Suprapubic skin (tissue), 3 donors: ENCODE measurements at regions not wholly inside any gene's neighbourhood (a gene's known extent, or its start where the extent isn't known, plus 50 kb on each side); places are given as distances from the start of the nearest gene placed in this dataset.

Source experiments
- POLR2A ChIP-seq, 2 donors: fragments of 450-650 bp; IDR thresholded peaks; one replicate each; pipeline ENCODE4 v1.6.1; 2017; ENCODE audit warnings: antibody characterized with exemption in 2 of 2, mild to moderate bottlenecking in 2 of 2, moderate library complexity in 2 of 2
- TF ChIP-seq, protein P1 (sequence below), 2 donors: fragments of 200-600 bp in 1 of 2; fragments of 450-650 bp in 1 of 2; sonication (generic) in 1 of 2; IDR thresholded peaks; one replicate each; pipeline ENCODE4 v1.5.1; 2016 to 2019; ENCODE audit warnings: antibody characterized with exemption in 2 of 2, mild to moderate bottlenecking in 1 of 2, moderate library complexity in 1 of 2

GRCh38 chr3:31055757-31056156, 161.3 kb upstream of the GADL1 start:
- TF ChIP-seq, protein P1, sequence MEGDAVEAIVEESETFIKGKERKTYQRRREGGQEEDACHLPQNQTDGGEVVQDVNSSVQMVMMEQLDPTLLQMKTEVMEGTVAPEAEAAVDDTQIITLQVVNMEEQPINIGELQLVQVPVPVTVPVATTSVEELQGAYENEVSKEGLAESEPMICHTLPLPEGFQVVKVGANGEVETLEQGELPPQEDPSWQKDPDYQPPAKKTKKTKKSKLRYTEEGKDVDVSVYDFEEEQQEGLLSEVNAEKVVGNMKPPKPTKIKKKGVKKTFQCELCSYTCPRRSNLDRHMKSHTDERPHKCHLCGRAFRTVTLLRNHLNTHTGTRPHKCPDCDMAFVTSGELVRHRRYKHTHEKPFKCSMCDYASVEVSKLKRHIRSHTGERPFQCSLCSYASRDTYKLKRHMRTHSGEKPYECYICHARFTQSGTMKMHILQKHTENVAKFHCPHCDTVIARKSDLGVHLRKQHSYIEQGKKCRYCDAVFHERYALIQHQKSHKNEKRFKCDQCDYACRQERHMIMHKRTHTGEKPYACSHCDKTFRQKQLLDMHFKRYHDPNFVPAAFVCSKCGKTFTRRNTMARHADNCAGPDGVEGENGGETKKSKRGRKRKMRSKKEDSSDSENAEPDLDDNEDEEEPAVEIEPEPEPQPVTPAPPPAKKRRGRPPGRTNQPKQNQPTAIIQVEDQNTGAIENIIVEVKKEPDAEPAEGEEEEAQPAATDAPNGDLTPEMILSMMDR (IDR thresholded peaks at IDR 0.05) = no peak
- TF ChIP-seq POLR2A (IDR thresholded peaks at IDR 0.05) = no peak
